ENCODE measurements at regions not wholly inside any gene's neighbourhood (a gene's known extent, or its start where the extent isn't known, plus 50 kb on each side); places are given as distances from the start of the nearest gene placed in this dataset.
"Not testable (repeated sequence)": the region's sequence is repeated elsewhere in the genome, so short reads cannot be mapped to it uniquely, and the experiment has no call there.

DNA sequence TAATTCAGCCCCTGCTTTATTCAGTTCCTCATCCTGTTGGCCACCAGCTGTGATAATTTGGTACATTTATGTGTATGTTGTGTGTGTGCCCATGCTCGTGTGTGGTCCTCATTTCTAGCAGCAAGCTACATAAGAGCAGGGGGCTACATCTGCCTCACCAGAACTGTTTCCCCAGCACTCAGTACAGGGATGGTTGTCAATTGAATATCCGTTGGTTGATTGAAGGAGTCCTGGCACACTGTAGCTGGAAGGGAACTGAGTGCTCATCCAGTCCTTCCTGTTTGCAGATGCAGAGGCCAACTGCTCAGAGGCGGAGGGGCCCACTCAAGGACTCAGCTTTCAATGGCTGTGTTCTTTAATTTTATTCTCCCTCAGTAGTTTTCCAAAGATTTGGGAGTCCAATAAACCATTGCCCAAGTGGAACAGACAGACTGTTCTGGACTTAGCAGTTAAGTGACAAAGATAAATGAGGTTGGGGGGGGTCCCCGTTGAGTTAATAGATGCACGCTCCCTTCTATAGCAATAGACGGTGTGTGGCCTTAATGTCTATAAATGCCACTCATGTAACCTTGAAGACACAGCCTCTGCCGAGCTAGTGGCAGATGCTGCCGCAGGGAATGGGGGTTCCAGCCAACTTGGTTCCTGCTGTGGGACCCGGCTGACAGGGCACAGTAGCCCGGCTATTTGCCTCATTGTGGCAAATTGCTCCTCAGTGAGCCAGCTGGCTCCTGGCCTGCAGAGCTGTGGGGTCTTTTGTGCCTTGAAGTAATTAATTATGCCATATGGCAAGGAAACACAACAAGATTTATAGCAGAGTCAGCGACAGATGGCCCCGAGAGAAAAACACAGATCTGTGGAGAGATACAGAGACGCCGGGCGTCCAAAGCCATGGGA is 71.4 kb upstream of the GRK3 start:
- no peak for DNase-seq

DNA sequence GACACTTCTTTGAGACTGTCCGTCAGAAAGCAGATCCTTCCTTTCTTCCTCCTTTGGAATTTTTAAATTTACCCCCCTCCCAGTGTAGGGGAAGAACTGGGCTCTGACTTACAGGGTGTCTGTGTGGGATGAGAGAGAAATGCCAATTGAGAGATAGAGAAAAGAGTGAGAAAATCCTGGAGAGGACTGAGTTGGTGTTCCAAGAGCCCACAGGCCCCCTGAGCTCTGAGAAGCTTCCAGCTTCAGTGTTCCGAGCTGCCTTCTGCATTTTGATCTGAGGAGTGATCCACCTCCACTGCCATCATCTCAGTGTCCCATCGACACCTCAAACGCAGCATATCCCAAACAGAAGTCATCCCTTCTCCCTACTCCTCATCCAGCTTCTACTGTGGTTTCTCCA is 70.7 kb upstream of the GRK3 start:
- DNase-seq, result no peak

DNA sequence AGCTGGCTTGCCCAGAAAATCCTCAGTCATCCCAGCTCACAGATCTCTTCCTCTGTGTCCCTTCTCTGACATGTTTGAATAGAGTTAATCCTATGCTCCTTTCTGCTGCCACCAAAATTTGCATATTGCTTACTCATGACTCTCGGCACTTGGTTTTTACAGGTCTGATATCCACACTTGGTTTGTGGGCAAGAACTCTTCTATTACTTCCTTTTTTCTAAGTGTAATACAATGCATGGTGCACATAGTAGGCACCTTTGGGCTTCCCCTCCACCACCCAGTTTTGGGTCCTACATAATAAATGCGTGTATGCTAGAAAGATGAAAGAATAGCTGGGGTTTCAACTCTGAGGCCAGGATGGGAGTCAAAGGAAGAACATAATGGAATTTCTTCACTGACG is 69.7 kb upstream of the GRK3 start:
- no peak for DNase-seq

DNA sequence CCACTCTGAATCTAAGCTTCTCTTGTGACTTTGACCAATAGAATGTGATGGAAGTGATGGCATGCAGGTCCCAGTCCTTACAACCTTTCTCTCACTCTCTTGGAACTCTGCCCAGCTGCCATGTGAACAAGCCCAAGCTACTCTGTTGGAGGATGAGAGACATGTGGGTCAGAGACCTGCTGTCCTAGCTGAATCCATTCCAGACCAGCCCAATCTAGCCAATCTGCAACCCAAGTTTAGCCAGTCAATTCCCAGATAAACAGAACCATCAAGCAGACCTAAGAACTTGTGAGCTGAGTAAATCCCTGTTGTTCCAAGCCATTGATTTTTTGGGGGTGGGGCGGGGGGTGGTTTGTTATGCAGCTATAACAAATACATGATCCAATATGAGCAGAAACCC is 69.2 kb upstream of the GRK3 start:
- DNase-seq, result no peak

DNA sequence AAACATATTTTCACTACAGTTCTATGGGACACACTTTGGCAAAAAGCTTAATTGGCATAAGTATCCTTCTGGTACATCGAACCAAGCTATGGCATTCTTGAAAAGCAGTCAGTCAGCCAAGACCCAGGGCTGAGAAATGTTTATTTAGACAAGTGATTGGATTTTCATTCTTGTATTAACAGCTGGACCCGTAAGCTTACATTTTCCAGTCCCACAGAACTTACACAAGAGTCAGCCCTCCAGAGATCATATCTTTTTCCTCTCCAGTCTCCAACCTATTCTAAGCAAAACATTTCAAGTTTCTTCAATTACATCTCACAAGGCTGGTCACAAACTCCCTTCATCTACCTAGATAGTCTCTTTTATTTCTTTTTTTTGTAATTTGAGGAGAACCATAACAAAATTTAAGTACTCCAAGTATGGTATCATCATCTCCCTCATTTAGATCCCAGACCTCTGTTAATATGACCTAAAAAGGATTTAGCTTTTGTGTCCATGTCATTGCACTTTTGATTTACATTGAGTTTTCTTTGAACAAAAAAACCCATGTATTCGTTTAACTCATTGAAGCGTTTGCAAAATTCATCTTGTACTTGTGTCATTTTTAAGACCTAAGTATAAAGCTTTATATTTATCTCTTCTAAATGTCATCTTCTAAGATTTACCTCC is 67.9 kb upstream of the GRK3 start:
- no peak for DNase-seq

DNA sequence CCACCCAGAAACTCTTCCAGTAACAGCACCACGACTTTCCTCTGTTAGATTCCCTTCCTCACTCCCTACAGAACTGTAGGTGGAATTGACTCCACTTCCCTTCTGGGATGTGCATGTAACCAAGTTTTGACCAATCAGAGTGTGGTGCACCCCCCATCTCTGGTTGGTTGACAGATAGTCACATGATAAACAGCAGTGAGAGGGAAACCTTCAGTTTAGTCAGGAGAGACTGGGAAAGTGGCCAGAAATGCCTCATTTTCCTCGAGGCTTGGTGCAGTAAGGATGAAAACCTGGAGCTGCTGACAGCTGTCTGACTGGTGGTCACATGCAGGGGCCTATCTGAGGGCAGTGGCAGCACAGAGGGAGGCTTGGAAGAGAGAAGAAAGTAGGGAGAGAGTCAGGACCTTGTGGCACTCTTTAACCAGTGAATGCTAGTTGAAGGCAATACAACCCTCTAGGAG is 67.3 kb upstream of the GRK3 start:
- no peak for DNase-seq

DNA sequence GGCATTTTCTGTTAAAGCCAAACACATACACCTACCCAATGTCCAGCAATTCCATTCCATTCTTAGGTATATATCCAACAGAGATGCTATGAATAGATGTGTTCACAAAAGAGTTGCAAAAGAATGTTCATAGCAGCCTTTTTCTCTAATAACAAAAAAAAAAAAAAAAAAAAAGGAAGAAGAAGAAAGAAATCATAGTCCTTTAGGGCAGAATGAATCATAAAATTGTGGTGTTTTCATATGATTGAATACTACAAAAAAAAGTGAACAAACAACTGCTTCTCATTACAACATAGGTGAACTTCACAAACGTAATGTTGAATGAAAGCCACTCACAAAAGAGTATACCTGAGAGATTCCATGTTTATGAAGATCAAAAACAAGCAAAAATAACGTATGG is 66.8 kb upstream of the GRK3 start:
- DNase-seq, result no peak

DNA sequence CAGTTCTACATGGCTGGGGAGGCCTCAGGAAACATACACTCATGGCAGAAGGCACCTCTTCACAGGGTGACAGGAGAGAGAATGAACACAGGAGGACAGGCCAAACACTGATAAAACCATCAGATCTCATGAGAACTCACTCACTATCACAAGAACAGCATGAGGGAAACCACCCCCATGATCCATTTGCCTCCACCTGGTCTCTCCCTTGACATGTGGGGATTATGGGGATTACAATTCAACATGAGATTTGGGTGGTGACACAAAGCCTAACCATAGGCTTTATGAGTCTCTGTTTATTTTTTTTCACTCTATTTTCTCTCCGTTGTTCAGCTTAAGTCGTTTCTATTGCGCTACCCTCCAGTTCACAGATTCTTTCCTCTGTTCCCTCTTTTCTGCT is 63.8 kb upstream of the GRK3 start:
- not testable (repeated sequence) for DNase-seq

DNA sequence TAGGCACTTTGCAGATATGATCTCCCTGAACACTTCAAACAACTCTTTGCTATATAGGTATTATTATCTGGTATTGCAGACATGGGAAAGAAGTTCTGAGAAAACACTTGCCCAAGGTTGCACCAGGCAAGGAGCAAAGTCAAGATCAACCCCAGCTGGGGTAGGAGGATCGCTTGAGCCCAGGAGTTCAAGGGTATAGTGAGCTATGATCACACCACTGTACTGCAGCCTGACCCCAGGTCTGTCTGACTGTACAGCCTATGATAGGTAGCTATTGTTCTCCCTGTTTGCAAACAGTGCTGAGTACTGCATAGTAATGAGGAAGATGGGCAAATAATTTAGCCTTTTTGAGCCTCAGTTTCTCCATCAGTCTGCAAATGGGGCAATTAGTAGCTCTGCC is 60.5 kb upstream of the GRK3 start:
- not testable (repeated sequence) for DNase-seq

DNA sequence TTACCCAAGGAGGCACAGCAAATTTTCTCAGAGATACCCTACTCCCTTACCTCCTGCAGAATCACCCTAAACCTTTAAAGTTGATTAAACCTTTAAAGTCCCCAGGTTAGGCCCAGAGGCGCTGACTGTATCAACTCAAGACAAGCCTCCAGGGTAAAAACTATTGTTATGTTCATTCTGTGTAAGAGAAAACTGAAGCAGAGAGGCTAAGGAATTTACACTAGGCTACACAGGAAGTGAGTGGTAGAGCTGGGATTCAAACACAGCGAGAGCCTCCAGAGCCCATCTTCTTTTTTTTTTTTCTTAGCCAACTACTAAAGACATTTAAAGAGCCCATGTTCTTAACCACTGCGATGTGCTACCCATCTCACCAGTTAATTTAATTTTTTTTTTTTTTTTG is 56.3 kb upstream of the GRK3 start:
- DNase-seq, result no peak

DNA sequence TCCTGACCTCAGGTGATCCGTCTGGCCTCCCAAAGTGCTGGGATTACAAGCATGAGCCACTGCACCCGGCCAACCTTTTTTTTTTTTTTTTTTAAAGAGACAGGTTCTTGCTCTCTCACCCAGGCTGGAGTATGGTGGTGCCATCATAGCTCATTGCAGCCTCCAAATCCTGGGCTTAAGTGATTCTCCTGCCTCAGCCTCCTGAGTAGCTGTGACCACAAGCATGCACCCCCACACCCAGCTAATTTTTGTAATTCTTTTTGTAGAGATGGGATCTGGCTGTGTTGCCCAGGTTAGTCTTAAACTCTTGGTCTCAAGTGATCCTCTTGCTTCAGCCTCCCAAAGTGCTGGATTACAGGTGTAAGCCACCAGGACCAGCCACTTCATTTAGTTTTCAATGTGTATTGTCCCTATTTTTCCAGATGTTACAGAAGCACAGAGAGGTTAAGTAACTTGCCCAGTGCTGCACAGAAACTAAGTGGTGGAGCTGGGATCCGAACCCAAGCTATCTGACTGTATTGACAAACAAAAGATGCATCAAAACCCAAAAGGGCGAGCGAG is 55.6 kb upstream of the GRK3 start:
- no peak for DNase-seq

DNA sequence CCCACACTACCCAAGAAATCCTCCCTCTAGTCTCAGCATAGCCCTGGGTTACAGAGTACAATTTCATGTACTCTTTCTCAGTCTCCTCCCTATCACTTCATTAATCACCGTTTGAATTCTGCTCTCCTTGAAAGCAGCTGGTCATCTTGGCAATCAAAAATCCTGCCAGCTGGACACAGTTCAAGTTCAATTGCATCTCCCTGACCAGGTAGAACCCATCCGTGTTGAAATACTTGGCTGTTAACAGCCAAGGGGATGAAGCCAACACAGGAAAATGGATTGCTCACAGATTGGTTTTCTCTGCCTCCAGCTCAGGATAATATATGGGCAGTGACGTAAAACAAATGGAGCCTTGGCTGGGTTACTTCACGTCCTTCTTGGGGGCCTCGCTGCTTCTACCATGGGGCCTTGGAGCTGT is 55.1 kb upstream of the GRK3 start:
- DNase-seq, result no peak

DNA sequence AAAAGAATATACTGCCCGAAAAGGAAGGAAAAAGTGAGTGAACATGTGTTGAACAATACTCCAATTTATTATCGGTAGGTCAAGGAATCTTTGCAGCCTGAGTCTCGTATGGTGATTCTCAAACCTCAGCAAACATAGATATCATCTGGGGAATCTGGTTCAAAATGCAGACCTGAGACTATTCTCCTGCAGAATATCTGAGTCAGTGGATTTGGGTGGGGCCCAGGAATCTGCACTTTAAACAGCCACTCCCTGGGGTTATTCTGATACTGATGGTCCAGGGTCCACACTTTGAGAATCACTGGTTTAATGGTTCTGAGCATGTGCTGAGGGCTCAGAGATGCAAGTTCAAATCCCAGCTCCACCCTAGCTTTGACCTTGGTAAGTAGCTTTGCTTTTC is 53.6 kb upstream of the GRK3 start:
- no peak for DNase-seq

DNA sequence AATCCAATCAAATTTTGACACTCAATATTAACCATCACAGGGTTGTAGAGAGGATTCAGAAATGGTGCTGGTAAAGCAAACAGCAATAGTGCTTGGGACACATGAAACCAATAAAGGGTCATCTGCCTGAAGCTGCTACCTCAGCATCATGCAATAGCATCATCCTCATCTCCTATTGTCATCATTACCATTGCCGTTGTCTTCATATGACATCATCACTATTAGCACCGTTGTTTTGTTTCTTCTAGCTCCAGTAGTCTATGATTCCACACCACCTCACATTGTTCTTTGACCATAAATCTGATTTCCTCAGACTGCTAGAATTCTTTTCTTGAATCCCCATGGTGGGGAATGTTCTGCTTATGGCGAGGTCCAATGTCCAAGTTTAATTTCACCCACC is 52.8 kb upstream of the GRK3 start:
- DNase-seq, result no peak

DNA sequence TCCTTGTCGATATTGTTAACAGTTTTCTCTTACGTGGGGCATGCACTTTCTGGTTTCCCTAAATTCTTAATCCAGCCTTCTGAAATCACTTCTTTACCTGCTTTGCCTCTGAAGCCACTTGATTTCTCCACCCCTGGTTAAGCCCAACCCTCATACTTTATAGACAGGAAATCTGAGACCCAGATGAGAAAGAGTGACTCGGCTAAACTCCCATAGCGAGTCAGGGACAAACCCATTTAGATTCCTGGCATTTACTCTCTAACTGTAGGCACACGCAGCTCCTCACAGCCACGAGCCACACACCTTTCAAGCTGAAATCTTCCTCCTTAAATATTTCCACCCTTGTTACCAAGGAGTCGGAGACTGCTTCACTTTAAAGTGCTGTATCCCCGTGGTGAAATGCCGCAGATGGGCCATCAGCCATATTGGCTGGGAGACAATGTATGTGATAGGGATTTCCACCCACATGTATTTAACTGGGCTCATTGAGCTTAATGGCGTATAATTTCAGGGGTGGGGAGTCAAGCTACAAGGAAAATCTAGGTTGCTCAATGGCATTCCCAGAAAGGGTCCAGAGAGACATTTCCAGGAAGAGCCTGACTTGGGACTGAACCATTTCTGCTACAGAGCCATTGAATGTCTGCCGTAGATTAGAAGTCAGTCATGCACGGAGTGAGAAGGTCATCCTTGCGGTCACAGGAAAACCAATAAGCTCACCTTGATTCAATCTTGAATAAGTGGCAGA is 49.9 kb upstream of the GRK3 start:
- no peak for DNase-seq
